CD4-positive, alpha-beta T cell (primary cell): ENCODE measurements at regions not wholly inside any gene's neighbourhood (a gene's known extent, or its start where the extent isn't known, plus 50 kb on each side); places are given as distances from the start of the nearest gene placed in this dataset.

Experiments used
- ATAC-seq: fragments of 200-7000 bp; cut with Tn5 transposase; one replicate; pipeline ENCODE4 v1.10.0; 2022; ENCODE audit warnings: mild to moderate bottlenecking; ENCODE audit not compliant: poor library complexity
- CTCF ChIA-PET: fragments of 350-600 bp; sonication (Branson Sonifier 250); formaldehyde crosslinking; loops from one replicate; lab custom pipeline; 2021; ENCODE audit warnings: antibody characterized with exemption, inconsistent platforms; lab: Charles Lee
- POLR2A ChIA-PET: fragments of 350-600 bp; sonication (Branson Sonifier 250); formaldehyde crosslinking; loops from one replicate; lab custom pipeline; 2021; ENCODE audit warnings: antibody characterized with exemption, inconsistent platforms; lab: Charles Lee
- DNase-seq, 14 experiments: peaks; one replicate each; pipeline ENCODE4 v3.0.0-alpha.2; 2013 to 2020; ENCODE audit warnings: mixed read lengths in 2 of 14
- H3K27ac ChIP-seq, 2 donors: one replicate each; pipeline versions ENCODE4 v1.5.1 to v1.7.0; 2013; ENCODE audit warnings: low read length in 2 of 2, low read depth in 1 of 2, mild to moderate bottlenecking in 1 of 2
- H3K27me3 ChIP-seq, 2 experiments: 1 replicate in 1 of 2; 2 replicates in 1 of 2; pipeline versions ENCODE4 v1.6.1 to v1.7.0; 2013; ENCODE audit warnings: low read length in 2 of 2, control low read depth in 1 of 2, mild to moderate bottlenecking in 1 of 2, moderate library complexity in 1 of 2; ENCODE audit not compliant: insufficient read depth in 2 of 2, control insufficient read depth in 1 of 2
- H3K36me3 ChIP-seq: one replicate; pipeline ENCODE4 v1.6.1; 2013; ENCODE audit warnings: low read length, control low read depth; ENCODE audit not compliant: insufficient read depth
- H3K4me1 ChIP-seq: one replicate; pipeline ENCODE4 v1.6.1; 2013; ENCODE audit warnings: low read length, control low read depth; ENCODE audit not compliant: insufficient read depth
- H3K4me3 ChIP-seq: one replicate; pipeline ENCODE4 v1.5.1; 2013; ENCODE audit warnings: mild to moderate bottlenecking, low read length, moderate library complexity
- H3K9me3 ChIP-seq, 2 experiments: 1 replicate in 1 of 2; 2 replicates in 1 of 2; pipeline versions ENCODE4 v1.6.1 to v1.7.0; 2013; ENCODE audit warnings: low read length in 2 of 2, mild to moderate bottlenecking in 2 of 2, control low read depth in 1 of 2, moderate library complexity in 1 of 2; ENCODE audit not compliant: control insufficient read depth in 1 of 2, insufficient read depth in 1 of 2
- H3K27ac Mint-ChIP-seq: one replicate; pipeline ENCODE4 v1.8.0; 2020; ENCODE audit warnings: mixed read lengths
- H3K27me3 Mint-ChIP-seq: one replicate; pipeline ENCODE4 v1.8.0; 2021; ENCODE audit warnings: mixed read lengths
- H3K36me3 Mint-ChIP-seq: one replicate; pipeline ENCODE4 v1.8.0; 2021; ENCODE audit warnings: low read depth, mixed read lengths
- H3K4me1 Mint-ChIP-seq: one replicate; pipeline ENCODE4 v1.8.0; 2021; ENCODE audit warnings: low read depth, mixed read lengths
- H3K4me3 Mint-ChIP-seq: one replicate; pipeline ENCODE4 v1.8.0; 2020; ENCODE audit warnings: mild to moderate bottlenecking, mixed read lengths
- H3K9me3 Mint-ChIP-seq: one replicate; pipeline ENCODE4 v1.8.0; 2020; ENCODE audit warnings: mixed read lengths
- intact Hi-C, 2 experiments: fragments of 100-400 bp; cut with DNase I in 1 of 2; cut with micrococcal nuclease in 1 of 2; formaldehyde crosslinking; loops; one replicate each; pipeline versions ENCODE4 v1.15.1 to v1.9.0; 2023 to 2025; cut with DNase I, micrococcal nuclease
- TF ChIP-seq, protein P1 (sequence below): fragments of 200-600 bp; IDR thresholded peaks from one replicate; pipeline ENCODE4 v1.8.0; 2022; ENCODE audit warnings: antibody characterized with exemption, mild to moderate bottlenecking

DNA sequence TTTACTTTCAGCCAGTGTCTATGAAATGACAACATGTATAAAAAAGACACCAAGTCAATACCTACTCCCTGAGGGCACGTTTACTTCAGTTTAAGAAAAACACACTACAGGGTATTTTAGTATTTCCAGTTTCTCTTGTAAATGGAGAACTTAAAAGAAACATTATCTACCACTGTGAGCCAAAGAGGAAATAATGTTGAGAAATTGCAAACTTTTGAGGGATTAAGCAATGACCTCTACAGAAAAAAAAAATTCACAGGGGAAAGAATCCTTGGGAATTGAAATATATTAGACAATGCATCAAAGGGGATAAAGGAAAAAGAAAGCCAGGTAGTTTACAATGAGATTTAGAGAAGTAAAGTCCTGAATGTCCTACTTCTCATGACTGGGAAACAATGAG is 126.0 kb downstream of the KCNJ2 start:
- no peak overlapping the region for H3K4me3 Mint-ChIP-seq
- no peak for ATAC-seq
- H3K36me3 Mint-ChIP-seq = no peaks in the 10 kb centered on the region
- DNase-seq = peak in 1 of 14 experiments; percentile 13
- H3K27me3 Mint-ChIP-seq = no peaks in the 10 kb centered on the region
- no peak overlapping the region for H3K27ac Mint-ChIP-seq
- TF ChIP-seq, protein P1, sequence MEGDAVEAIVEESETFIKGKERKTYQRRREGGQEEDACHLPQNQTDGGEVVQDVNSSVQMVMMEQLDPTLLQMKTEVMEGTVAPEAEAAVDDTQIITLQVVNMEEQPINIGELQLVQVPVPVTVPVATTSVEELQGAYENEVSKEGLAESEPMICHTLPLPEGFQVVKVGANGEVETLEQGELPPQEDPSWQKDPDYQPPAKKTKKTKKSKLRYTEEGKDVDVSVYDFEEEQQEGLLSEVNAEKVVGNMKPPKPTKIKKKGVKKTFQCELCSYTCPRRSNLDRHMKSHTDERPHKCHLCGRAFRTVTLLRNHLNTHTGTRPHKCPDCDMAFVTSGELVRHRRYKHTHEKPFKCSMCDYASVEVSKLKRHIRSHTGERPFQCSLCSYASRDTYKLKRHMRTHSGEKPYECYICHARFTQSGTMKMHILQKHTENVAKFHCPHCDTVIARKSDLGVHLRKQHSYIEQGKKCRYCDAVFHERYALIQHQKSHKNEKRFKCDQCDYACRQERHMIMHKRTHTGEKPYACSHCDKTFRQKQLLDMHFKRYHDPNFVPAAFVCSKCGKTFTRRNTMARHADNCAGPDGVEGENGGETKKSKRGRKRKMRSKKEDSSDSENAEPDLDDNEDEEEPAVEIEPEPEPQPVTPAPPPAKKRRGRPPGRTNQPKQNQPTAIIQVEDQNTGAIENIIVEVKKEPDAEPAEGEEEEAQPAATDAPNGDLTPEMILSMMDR = no peak
- Histone ChIP-seq H3K9me3 (no peaks in the 10 kb centered on the region), H3K4me3 (no peak overlapping the region), H3K27ac (no peak overlapping the region), H3K27me3 (no peaks in the 10 kb centered on the region), H3K36me3 (no peaks in the 10 kb centered on the region), H3K4me1 (no peaks in the 10 kb centered on the region)
- ChIA-PET POLR2A (no interaction called here), CTCF (no interaction called here)
- intact Hi-C loops = no loop called here
- no peaks in the 10 kb centered on the region for H3K4me1 Mint-ChIP-seq
- peaks cover 8% of the 10 kb centered on the region for H3K9me3 Mint-ChIP-seq

DNA sequence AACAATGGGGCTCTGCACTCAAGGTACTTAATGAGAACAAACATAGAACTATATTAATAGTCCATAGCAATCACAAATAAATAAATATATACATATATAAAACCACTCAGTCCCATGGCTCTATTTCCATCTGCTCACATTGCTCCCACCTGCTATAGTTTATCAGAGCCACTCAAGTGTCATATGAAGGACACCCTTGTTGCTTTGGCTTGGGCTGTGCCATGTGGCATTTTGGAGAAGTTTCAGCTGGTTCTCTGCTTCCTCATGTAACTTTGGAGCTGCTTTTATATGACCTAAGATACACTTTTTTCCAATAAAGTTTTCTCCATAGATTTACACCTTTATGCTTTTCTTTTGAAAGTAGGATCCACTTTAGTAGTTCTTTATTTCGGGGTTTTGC is 126.4 kb downstream of the KCNJ2 start:
- Histone ChIP-seq H3K27ac (no peak overlapping the region), H3K36me3 (no peaks in the 10 kb centered on the region), H3K9me3 (no peaks in the 10 kb centered on the region), H3K27me3 (no peaks in the 10 kb centered on the region), H3K4me3 (no peak overlapping the region), H3K4me1 (no peaks in the 10 kb centered on the region)
- no peaks in the 10 kb centered on the region for H3K4me1 Mint-ChIP-seq
- CTCF ChIA-PET = no interaction called here
- DNase-seq (peak in 2 of 14 experiments; percentile 14 to 20), ATAC-seq (no peak)
- no peaks in the 10 kb centered on the region for H3K27me3 Mint-ChIP-seq
- TF ChIP-seq, protein P1 = no peak
- H3K9me3 Mint-ChIP-seq = peaks cover 8% of the 10 kb centered on the region
- H3K36me3 Mint-ChIP-seq = no peaks in the 10 kb centered on the region
- H3K27ac Mint-ChIP-seq = no peak overlapping the region
- intact Hi-C loops = no loop called here
- POLR2A ChIA-PET = no interaction called here
- H3K4me3 Mint-ChIP-seq = no peak overlapping the region

DNA sequence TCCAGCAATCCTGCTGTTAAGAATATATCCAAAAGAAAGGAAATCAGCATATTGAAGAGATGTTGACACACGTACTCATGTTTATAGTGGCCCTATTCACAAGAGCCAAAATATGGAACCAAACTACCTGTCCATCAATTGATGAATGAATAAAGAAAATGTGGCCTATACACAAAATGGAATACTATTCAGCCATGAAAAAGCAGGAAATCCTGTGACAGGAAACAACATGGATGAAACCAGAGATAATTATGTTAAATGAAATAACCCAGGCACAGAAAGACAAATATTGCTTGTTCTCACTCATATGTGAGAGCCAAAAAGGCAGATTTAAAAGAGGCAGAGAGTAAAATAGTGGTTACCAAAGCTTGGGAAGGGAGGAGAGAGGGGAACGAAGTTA is 127.1 kb downstream of the KCNJ2 start:
- intact Hi-C loops = no loop called here
- ChIA-PET POLR2A (no interaction called here), CTCF (no interaction called here)
- no peaks in the 10 kb centered on the region for H3K36me3 Mint-ChIP-seq
- no peaks in the 10 kb centered on the region for H3K4me1 Mint-ChIP-seq
- Histone ChIP-seq H3K36me3 (no peaks in the 10 kb centered on the region), H3K27ac (no peak overlapping the region), H3K4me1 (no peaks in the 10 kb centered on the region), H3K9me3 (no peaks in the 10 kb centered on the region), H3K27me3 (no peaks in the 10 kb centered on the region), H3K4me3 (no peak overlapping the region)
- H3K27me3 Mint-ChIP-seq = no peaks in the 10 kb centered on the region
- H3K9me3 Mint-ChIP-seq = peaks cover 8% of the 10 kb centered on the region
- TF ChIP-seq, protein P1 = no peak
- DNase-seq (no peak), ATAC-seq (no peak)
- no peak overlapping the region for H3K27ac Mint-ChIP-seq
- H3K4me3 Mint-ChIP-seq = no peak overlapping the region
